IMR-90 (cell line): ENCODE measurements at regions not wholly inside any gene's neighbourhood (a gene's known extent, or its start where the extent isn't known, plus 50 kb on each side); places are given as distances from the start of the nearest gene placed in this dataset.

Source experiments
- ATAC-seq: fragments of 200-7000 bp; cut with Tn5 transposase; 2 replicates; pipeline ENCODE4 v1.9.1; 2020; ENCODE audit warnings: low read depth, mild to moderate bottlenecking, moderate library complexity
- BruUV-seq: library from RNA; stranded (reverse); fragments of 400-500 nt; replicated peaks from 2 replicates; lab custom pipeline; 2021; lab: Mats Ljungman, UMichigan
- CTCF ChIA-PET: fragments of 300-600 bp; formaldehyde crosslinking; extraction: SDS; loops from one replicate; lab custom pipeline; 2021; ENCODE audit warnings: antibody characterized with exemption; lab: Yijun Ruan, JAX
- POLR2A ChIA-PET: fragments of 300-600 bp; sonication (Branson Sonifier 250); formaldehyde crosslinking; loops from one replicate; lab custom pipeline; 2022; ENCODE audit warnings: antibody characterized with exemption; ENCODE audit not compliant: unreplicated experiment; lab: Charles Lee
- DNase-seq: peaks from one replicate; pipeline ENCODE4 v3.0.0; 2013
- H2AFZ ChIP-seq: replicated peaks from 2 replicates; pipeline ENCODE3; 2013; ENCODE audit warnings: low read length, mild to moderate bottlenecking; ENCODE audit not compliant: poor library complexity
- H2AK5ac ChIP-seq: 2 replicates; pipeline ENCODE4 v1.6.1; 2013; ENCODE audit warnings: low read depth, low read length, inconsistent platforms
- H2AK9ac ChIP-seq: replicated peaks from 2 replicates; pipeline ENCODE3; 2013; ENCODE audit warnings: mild to moderate bottlenecking, low read depth, low read length, moderate library complexity; ENCODE audit not compliant: poor library complexity
- H2BK120ac ChIP-seq: 2 replicates; pipeline ENCODE4 v1.6.1; 2013; ENCODE audit warnings: low read depth, low read length, inconsistent platforms
- H2BK15ac ChIP-seq: 3 replicates; pipeline ENCODE4 v1.6.1; 2013; ENCODE audit warnings: low read depth, low read length, inconsistent platforms
- H2BK20ac ChIP-seq: 2 replicates; pipeline ENCODE4 v1.6.1; 2013; ENCODE audit warnings: low read depth, mild to moderate bottlenecking, inconsistent platforms, low read length, moderate library complexity
- H2BK5ac ChIP-seq: 2 replicates; pipeline ENCODE4 v1.6.1; 2013; ENCODE audit warnings: mild to moderate bottlenecking, low read depth, low read length, inconsistent platforms; ENCODE audit not compliant: poor library complexity, severe bottlenecking
- H3K14ac ChIP-seq: replicated peaks from 2 replicates; pipeline ENCODE4 v1.6.1; 2013; ENCODE audit warnings: low read depth, low read length, inconsistent platforms
- H3K18ac ChIP-seq: 2 replicates; pipeline ENCODE4 v1.6.1; 2013; ENCODE audit warnings: low read depth, low read length, control low read depth
- H3K23ac ChIP-seq: 2 replicates; pipeline ENCODE4 v1.6.1; 2013; ENCODE audit warnings: low read depth, low read length, inconsistent platforms
- H3K27ac ChIP-seq: 2 replicates; pipeline ENCODE4 v1.5.1; 2013; ENCODE audit warnings: mild to moderate bottlenecking, control low read depth, low read length; ENCODE audit not compliant: insufficient read depth
- H3K27me3 ChIP-seq: 2 replicates; pipeline ENCODE4 v1.6.1; 2013; ENCODE audit warnings: low read length; ENCODE audit not compliant: control insufficient read depth, insufficient read depth
- H3K36me3 ChIP-seq: 2 replicates; pipeline ENCODE4 v1.6.1; 2013; ENCODE audit warnings: low read length, mixed read lengths; ENCODE audit not compliant: control insufficient read depth, insufficient read depth
- H3K4ac ChIP-seq: 2 replicates; pipeline ENCODE4 v1.6.1; 2013; ENCODE audit warnings: low read depth, low read length, inconsistent platforms
- H3K4me1 ChIP-seq: 2 replicates; pipeline ENCODE4 v1.6.1; 2013; ENCODE audit warnings: low read length, mixed read lengths; ENCODE audit not compliant: control insufficient read depth, insufficient read depth
- H3K4me2 ChIP-seq: 2 replicates; pipeline ENCODE4 v1.6.1; 2013; ENCODE audit warnings: low read depth, mild to moderate bottlenecking, control low read depth, low read length, moderate library complexity
- H3K4me3 ChIP-seq: 2 replicates; pipeline ENCODE4 v1.5.1; 2013; ENCODE audit warnings: low read depth, mild to moderate bottlenecking, control low read depth, low read length, moderate library complexity; ENCODE audit not compliant: insufficient read depth
- H3K56ac ChIP-seq: 2 replicates; pipeline ENCODE4 v1.6.1; 2013; ENCODE audit warnings: low read length, inconsistent platforms; ENCODE audit not compliant: insufficient read depth; ENCODE audit errors: extremely low read depth
- H3K79me1 ChIP-seq, 2 experiments: 2 replicates each; pipeline ENCODE4 v1.6.1; 2013; ENCODE audit warnings: low read length in 2 of 2, inconsistent platforms in 1 of 2, low read depth in 1 of 2
- H3K9ac ChIP-seq: 2 replicates; pipeline ENCODE4 v1.6.1; 2013; ENCODE audit warnings: low read depth, low read length, control low read depth
- H3K9me1 ChIP-seq: 2 replicates; pipeline ENCODE4 v1.6.1; 2013; ENCODE audit warnings: low read length, inconsistent platforms; ENCODE audit not compliant: insufficient read depth
- H3K9me3 ChIP-seq: 2 replicates; pipeline ENCODE4 v1.6.1; 2013; ENCODE audit warnings: low read length; ENCODE audit not compliant: control insufficient read depth, insufficient read depth
- H4K20me1 ChIP-seq: 2 replicates; pipeline ENCODE4 v1.6.1; 2013; ENCODE audit warnings: low read length, inconsistent platforms; ENCODE audit not compliant: insufficient read depth
- H4K5ac ChIP-seq: 2 replicates; pipeline ENCODE4 v1.6.1; 2013; ENCODE audit warnings: mild to moderate bottlenecking, low read depth, low read length, control low read depth
- H4K8ac ChIP-seq, 2 experiments: 2 replicates each; pipeline ENCODE4 v1.6.1; 2013; ENCODE audit warnings: low read depth in 2 of 2, low read length in 2 of 2, control low read depth in 1 of 2, inconsistent platforms in 1 of 2
- H4K91ac ChIP-seq: 2 replicates; pipeline ENCODE4 v1.6.1; 2013; ENCODE audit warnings: low read depth, low read length, inconsistent platforms; ENCODE audit not compliant: insufficient read depth
- CEBPB ChIP-seq: IDR thresholded peaks from 2 replicates; pipeline ENCODE4 v1.6.1; 2012; ENCODE audit warnings: low read depth, low read length, improper control_type of control experiment
- CHD1 ChIP-seq: IDR thresholded peaks from 2 replicates; pipeline ENCODE4 v1.6.1; 2012; ENCODE audit warnings: low read depth, low read length, improper control_type of control experiment
- MAFK ChIP-seq: IDR thresholded peaks from 2 replicates; pipeline ENCODE4 v1.6.1; 2012; ENCODE audit warnings: low read depth, low read length, improper control_type of control experiment
- MAZ ChIP-seq: IDR thresholded peaks from 2 replicates; pipeline ENCODE4 v1.6.1; 2012; ENCODE audit warnings: low read depth, mild to moderate bottlenecking, low read length, improper control_type of control experiment, moderate library complexity, borderline replicate concordance
- NFE2L2 ChIP-seq: fragments of 150-350 bp; IDR thresholded peaks from 2 replicates; pipeline ENCODE4 v1.6.1; 2016; ENCODE audit warnings: low read depth, mild to moderate bottlenecking, low read length
- POLR2A ChIP-seq: IDR thresholded peaks from 2 replicates; pipeline ENCODE4 v1.6.1; 2012; ENCODE audit warnings: mild to moderate bottlenecking, low read depth, low read length
- RAD21 ChIP-seq: IDR thresholded peaks from 2 replicates; pipeline ENCODE4 v1.6.1; 2012; ENCODE audit warnings: low read length, improper control_type of control experiment
- RCOR1 ChIP-seq: IDR thresholded peaks from 2 replicates; pipeline ENCODE4 v1.6.1; 2012; ENCODE audit warnings: mild to moderate bottlenecking, low read length, improper control_type of control experiment; ENCODE audit not compliant: insufficient replicate concordance
- RFX5 ChIP-seq: IDR thresholded peaks from 2 replicates; pipeline ENCODE4 v1.8.0; 2012; ENCODE audit warnings: low read depth, mild to moderate bottlenecking, low read length, moderate library complexity
- SMC3 ChIP-seq: fragments of 150-350 bp; IDR thresholded peaks from 2 replicates; pipeline ENCODE4 v1.6.1; 2016; ENCODE audit warnings: low read depth, mild to moderate bottlenecking, antibody characterized with exemption, low read length, moderate library complexity
- WGBS, 2 experiments: methylation state at CpG; one replicate each; pipeline versions ENCODE4 v1.1.5 to v1.1.7; 2013; ENCODE audit warnings: missing lambda C conversion rate in 2 of 2; ENCODE audit not compliant: insufficient read length in 1 of 2; ENCODE audit errors: extremely low coverage in 2 of 2; 5-methylcytosine and 5-hydroxymethylcytosine counted together
- dilution Hi-C: fragments of 300-500 bp; cut with HindIII; formaldehyde crosslinking; loops from one replicate; pipeline ENCODE4 v1.14.3; 2018; ENCODE audit warnings: low sequenced_read_pairs; ENCODE audit not compliant: unreplicated experiment
- in situ Hi-C: fragments of 300-500 bp; cut with MboI; formaldehyde crosslinking; loops from 3 replicates; pipeline ENCODE4 v1.14.3; 2019; ENCODE audit warnings: low sequenced_read_pairs, inconsistent platforms, mixed read lengths
- intact Hi-C: fragments of 100-400 bp; cut with micrococcal nuclease; formaldehyde crosslinking; loops from 2 replicates; pipeline ENCODE4 v1.10.0; 2022
- TF ChIP-seq, protein P1 (sequence below): fragments of 150-350 bp; IDR thresholded peaks from 2 replicates; pipeline ENCODE4 v1.6.1; 2017; ENCODE audit warnings: mild to moderate bottlenecking, antibody characterized with exemption, low read length, low read depth
- TF ChIP-seq, protein P2 (sequence below): conservative IDR thresholded peaks from 2 replicates; pipeline ENCODE4 v1.5.1; 2012; ENCODE audit warnings: mild to moderate bottlenecking, low read depth, low read length, improper control_type of control experiment

- POLR2A ChIA-PET: no interaction called here
- H4K5ac ChIP-seq: no peak overlapping the region
- H3K27ac ChIP-seq: no peak overlapping the region
- no peak overlapping the region for H4K8ac ChIP-seq
- H2AK9ac ChIP-seq: no peak overlapping the region
- CTCF ChIA-PET: no interaction called here
- DNase-seq (no peak), ATAC-seq (no peak)
- no peaks in the 10 kb centered on the region for H3K36me3 ChIP-seq
- intact Hi-C loops: no loop called here
- no peak overlapping the region for H2BK20ac ChIP-seq
- no peaks in the 10 kb centered on the region; the same call in 1 of the 2 replicates for H3K9me3 ChIP-seq
- no peak overlapping the region for H2BK5ac ChIP-seq
- H3K23ac ChIP-seq: no peak overlapping the region
- no peak overlapping the region for H3K56ac ChIP-seq
- H4K20me1 ChIP-seq: no peaks in the 10 kb centered on the region
- dilution Hi-C loops: no loop called here
- H3K79me1 ChIP-seq: no peaks in the 10 kb centered on the region
- H2AFZ ChIP-seq: no peak overlapping the region
- H3K4me2 ChIP-seq: no peak overlapping the region
- H2AK5ac ChIP-seq: no peak overlapping the region
- H3K27me3 ChIP-seq: no peaks in the 10 kb centered on the region; the same call in 1 of the 2 replicates
- H3K9ac ChIP-seq: no peak overlapping the region
- H3K14ac ChIP-seq: no peak overlapping the region
- H3K4me1 ChIP-seq: no peaks in the 10 kb centered on the region
- in situ Hi-C loops: no loop called here
- no peak overlapping the region for H3K18ac ChIP-seq
- no peak for TF ChIP-seq RFX5
- no peak for TF ChIP-seq NFE2L2
- TF ChIP-seq CEBPB: no peak
- no peak for TF ChIP-seq MAFK
- no peak for TF ChIP-seq RCOR1
- TF ChIP-seq CHD1: no peak
- TF ChIP-seq POLR2A: no peak
- TF ChIP-seq RAD21: no peak
- TF ChIP-seq, protein P1, sequence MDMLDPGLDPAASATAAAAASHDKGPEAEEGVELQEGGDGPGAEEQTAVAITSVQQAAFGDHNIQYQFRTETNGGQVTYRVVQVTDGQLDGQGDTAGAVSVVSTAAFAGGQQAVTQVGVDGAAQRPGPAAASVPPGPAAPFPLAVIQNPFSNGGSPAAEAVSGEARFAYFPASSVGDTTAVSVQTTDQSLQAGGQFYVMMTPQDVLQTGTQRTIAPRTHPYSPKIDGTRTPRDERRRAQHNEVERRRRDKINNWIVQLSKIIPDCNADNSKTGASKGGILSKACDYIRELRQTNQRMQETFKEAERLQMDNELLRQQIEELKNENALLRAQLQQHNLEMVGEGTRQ: no peak
- TF ChIP-seq, protein P2, sequence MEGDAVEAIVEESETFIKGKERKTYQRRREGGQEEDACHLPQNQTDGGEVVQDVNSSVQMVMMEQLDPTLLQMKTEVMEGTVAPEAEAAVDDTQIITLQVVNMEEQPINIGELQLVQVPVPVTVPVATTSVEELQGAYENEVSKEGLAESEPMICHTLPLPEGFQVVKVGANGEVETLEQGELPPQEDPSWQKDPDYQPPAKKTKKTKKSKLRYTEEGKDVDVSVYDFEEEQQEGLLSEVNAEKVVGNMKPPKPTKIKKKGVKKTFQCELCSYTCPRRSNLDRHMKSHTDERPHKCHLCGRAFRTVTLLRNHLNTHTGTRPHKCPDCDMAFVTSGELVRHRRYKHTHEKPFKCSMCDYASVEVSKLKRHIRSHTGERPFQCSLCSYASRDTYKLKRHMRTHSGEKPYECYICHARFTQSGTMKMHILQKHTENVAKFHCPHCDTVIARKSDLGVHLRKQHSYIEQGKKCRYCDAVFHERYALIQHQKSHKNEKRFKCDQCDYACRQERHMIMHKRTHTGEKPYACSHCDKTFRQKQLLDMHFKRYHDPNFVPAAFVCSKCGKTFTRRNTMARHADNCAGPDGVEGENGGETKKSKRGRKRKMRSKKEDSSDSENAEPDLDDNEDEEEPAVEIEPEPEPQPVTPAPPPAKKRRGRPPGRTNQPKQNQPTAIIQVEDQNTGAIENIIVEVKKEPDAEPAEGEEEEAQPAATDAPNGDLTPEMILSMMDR: no peak
- no peak for TF ChIP-seq MAZ
- no peak for TF ChIP-seq SMC3
- no peak overlapping the region for H2BK120ac ChIP-seq
- no TSS peak for BruUV-seq
- WGBS, 2 experiments: no CpG with 5 or more reads among the region's 3 CpGs
- no peak overlapping the region for H2BK15ac ChIP-seq
- H3K4me3 ChIP-seq: no peak overlapping the region
- no peak overlapping the region for H3K4ac ChIP-seq
- H3K9me1 ChIP-seq: no peaks in the 10 kb centered on the region
- H4K91ac ChIP-seq: no peak overlapping the region
Observed at GRCh38 chr20:56993020-56993559, 273.4 kb downstream of the BMP7 start.
